Stimulated activated naive CD8-positive, alpha-beta T cell treated with anti-CD3 and anti-CD28 coated beads, Interleukin-15, amount 100 ng/mL, for 72 hours (primary cell): ENCODE measurements at regions not wholly inside any gene's neighbourhood (a gene's known extent, or its start where the extent isn't known, plus 50 kb on each side); places are given as distances from the start of the nearest gene placed in this dataset.
"Not testable (repeated sequence)": the region's sequence is repeated elsewhere in the genome, so short reads cannot be mapped to it uniquely, and the experiment has no call there.

Source experiments
- ATAC-seq: fragments of 150-1000 bp; cut with Tn5 transposase; 2 replicates; pipeline ENCODE4 v1.10.0; 2021; ENCODE audit warnings: mild to moderate bottlenecking, moderate library complexity
- DNase-seq, 2 donors: peaks; one replicate each; pipeline ENCODE4 v3.0.0; 2021 to 2022
- H3K27ac Mint-ChIP-seq, 2 donors: one replicate each; pipeline ENCODE4 v1.8.0; 2022; ENCODE audit warnings: mild to moderate bottlenecking in 2 of 2, mixed read lengths in 2 of 2, moderate library complexity in 2 of 2
- H3K27me3 Mint-ChIP-seq: one replicate; pipeline ENCODE4 v1.8.0; 2022; ENCODE audit warnings: mixed read lengths
- H3K4me1 Mint-ChIP-seq: one replicate; pipeline ENCODE4 v1.8.0; 2022; ENCODE audit warnings: mild to moderate bottlenecking, mixed read lengths
- H3K4me3 Mint-ChIP-seq, 2 donors: one replicate each; pipeline ENCODE4 v1.8.0; 2022; ENCODE audit warnings: mild to moderate bottlenecking in 2 of 2, mixed read lengths in 2 of 2, moderate library complexity in 1 of 2
- H3K9me3 Mint-ChIP-seq, 2 donors: one replicate each; pipeline ENCODE4 v1.8.0; 2022; ENCODE audit warnings: mixed read lengths in 2 of 2

DNA sequence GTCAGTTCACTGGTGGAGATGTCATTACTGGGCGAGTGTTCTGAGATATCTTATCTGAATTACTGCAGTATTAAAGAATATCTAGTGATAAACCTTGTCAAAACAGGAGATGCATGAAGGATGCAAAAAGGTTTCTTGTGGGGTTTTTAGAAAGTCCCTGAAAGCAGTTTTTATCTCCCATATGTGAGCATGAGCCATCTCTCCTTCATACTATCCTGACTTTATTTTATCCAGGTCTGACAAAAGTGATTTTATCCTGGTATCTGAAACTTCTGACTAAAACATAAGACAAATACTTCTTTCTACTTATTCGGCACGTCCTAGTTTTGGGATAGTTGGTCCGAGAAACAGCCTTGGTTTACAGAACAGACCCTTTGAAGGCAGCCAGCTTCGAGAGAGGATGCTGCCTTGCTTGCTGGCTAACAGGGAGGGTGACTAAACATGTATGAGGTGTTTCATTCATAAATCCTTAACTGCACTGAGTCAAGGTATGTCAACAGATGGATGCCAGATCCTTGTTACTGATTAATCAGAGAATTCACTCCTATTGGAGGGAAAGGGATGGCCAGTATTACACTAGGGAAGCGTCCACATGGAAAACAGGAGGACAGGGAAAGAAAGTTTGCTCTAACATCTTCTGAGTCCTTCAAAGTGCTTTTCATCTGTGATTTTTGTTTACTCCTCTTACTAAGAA lies 172.8 kb upstream of the FAM240B start:
- DNase-seq, H3K27me3 Mint-ChIP-seq, H3K9me3 Mint-ChIP-seq, H3K4me1 Mint-ChIP-seq, H3K4me3 Mint-ChIP-seq, H3K27ac Mint-ChIP-seq, ATAC-seq: not testable (repeated sequence)

DNA sequence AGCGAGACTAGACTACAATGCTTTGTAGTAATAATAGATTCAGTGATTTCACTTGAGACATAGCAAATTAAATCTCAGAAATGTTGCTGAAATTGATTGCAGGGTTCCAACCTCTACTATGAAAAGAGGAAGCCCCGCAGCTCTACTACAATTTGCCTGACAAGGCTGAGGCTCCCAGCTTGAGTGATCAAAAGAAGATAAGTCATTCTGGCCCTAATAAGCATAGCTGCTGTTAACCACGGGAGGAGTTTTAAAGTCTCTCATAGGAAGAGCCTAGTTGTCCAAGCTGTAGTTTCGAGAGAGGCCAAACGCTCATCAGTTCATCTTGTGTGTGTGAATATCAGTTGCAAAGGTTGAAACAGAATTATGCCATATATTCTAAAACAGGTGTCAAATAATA lies 166.1 kb upstream of the FAM240B start:
- not testable (repeated sequence) for DNase-seq, H3K27ac Mint-ChIP-seq, H3K4me3 Mint-ChIP-seq, H3K27me3 Mint-ChIP-seq, ATAC-seq, H3K9me3 Mint-ChIP-seq, H3K4me1 Mint-ChIP-seq

DNA sequence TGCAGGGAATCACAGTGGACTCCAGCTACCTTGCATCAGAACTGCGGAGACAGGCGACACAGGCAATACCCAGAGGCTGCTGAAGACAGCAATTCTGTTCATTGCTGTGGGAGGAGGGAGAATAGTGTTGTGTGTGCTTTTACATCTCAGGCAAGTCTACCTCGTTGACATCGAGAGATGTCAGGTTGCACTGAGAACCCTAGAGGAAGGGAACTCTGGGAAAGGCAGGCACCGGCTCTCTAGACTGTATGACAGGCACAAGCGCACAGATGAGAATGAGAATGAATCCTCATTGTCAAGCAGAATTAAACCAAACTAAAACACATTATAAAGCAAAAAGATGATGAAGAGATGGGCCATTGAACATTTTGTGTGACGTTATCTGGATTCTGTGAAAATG lies 155.7 kb upstream of the FAM240B start:
- not testable (repeated sequence) for H3K27ac Mint-ChIP-seq, H3K27me3 Mint-ChIP-seq, H3K9me3 Mint-ChIP-seq, DNase-seq, ATAC-seq, H3K4me3 Mint-ChIP-seq, H3K4me1 Mint-ChIP-seq

- not testable (repeated sequence) for DNase-seq, H3K4me1 Mint-ChIP-seq, H3K4me3 Mint-ChIP-seq, ATAC-seq, H3K27me3 Mint-ChIP-seq, H3K27ac Mint-ChIP-seq, H3K9me3 Mint-ChIP-seq
These were observed 151.5 kb upstream of the FAM240B start for GRCh38 chr9:38871282-38871940.

- not testable (repeated sequence) for H3K4me3 Mint-ChIP-seq, ATAC-seq, H3K4me1 Mint-ChIP-seq, H3K27ac Mint-ChIP-seq, H3K27me3 Mint-ChIP-seq, H3K9me3 Mint-ChIP-seq, DNase-seq
These were observed 139.9 kb upstream of the FAM240B start for GRCh38 chr9:38859827-38860226.

DNA sequence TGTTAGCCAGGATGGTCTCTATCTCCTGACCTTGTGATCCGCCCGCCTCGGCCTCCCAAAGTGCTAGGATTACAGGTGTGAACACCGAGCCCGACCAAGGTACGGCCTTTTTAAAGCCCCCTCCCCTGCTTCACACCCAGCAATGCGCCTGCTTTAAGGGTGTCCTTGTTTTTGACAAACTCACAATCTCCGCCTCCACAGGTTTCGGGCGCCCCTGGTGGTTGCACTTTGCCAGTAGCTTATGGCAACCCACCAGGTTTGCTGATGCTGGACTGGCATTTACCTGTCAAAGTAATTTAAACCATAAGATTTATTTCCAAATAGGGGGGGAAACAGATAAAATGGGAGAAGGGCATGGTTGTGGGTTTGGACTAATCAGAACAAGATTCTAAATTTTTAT lies 129.0 kb upstream of the FAM240B start:
- H3K4me1 Mint-ChIP-seq, H3K27me3 Mint-ChIP-seq, H3K27ac Mint-ChIP-seq, H3K4me3 Mint-ChIP-seq, DNase-seq, ATAC-seq, H3K9me3 Mint-ChIP-seq: not testable (repeated sequence)

DNA sequence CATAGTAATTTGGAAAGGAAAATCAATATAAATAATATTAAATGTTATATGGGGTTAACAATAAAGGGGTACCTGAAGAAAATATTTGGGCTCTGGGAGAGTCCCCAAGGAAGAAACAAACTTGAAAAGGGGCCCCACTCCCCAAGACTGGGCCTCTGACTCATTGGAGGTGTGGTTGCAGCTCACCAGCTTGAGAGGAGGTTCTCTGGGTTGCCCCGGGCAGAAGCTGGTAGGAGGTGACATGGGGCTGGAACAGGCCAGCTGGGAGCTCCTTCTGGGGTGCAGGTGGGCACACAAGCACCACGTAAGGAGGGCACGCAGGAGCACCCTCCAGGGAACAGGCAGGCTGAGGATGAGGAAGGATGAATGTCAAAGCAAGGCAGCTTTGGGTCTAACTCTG lies 120.3 kb upstream of the FAM240B start:
- H3K4me1 Mint-ChIP-seq, H3K27me3 Mint-ChIP-seq, ATAC-seq, DNase-seq, H3K27ac Mint-ChIP-seq, H3K4me3 Mint-ChIP-seq, H3K9me3 Mint-ChIP-seq: not testable (repeated sequence)

- not testable (repeated sequence) for H3K9me3 Mint-ChIP-seq, H3K4me3 Mint-ChIP-seq, H3K27ac Mint-ChIP-seq, H3K4me1 Mint-ChIP-seq, DNase-seq, H3K27me3 Mint-ChIP-seq
- ATAC-seq, result peak; percentile 60
These were observed 113.8 kb upstream of the FAM240B start for GRCh38 chr9:38833706-38834105.

GRCh38 chr9:38813855-38814254 lies 93.9 kb upstream of the FAM240B start:
- not testable (repeated sequence) for H3K4me3 Mint-ChIP-seq, DNase-seq, H3K27me3 Mint-ChIP-seq, ATAC-seq, H3K27ac Mint-ChIP-seq, H3K9me3 Mint-ChIP-seq, H3K4me1 Mint-ChIP-seq

DNA sequence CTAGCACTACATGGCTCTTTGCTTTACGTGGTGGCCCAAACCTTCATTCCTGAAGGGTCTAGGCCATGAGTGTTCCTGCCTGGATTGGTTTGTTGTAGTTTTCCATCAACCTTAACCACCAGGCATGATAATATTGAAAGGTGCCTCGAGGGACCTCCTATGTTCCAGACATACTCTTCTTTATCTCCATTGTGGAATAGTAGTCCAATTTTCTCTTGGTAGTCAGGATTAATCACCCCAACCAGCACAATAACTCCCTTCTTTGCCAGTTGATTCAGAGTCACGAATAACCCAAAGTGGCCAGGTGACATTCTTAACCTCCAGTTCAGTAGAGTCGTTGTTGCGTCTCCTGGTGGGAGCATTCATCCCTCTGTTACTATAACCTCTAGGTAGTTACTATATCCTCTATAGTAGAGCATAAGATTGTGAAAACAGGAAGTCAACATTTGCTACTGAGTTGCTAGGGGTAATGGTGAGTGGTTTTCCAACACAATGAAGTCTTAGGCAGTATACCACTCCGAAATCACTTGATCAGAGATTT lies 88.1 kb upstream of the FAM240B start:
- ATAC-seq, H3K9me3 Mint-ChIP-seq, H3K4me3 Mint-ChIP-seq, H3K27ac Mint-ChIP-seq, H3K4me1 Mint-ChIP-seq, H3K27me3 Mint-ChIP-seq, DNase-seq: not testable (repeated sequence)

GRCh38 chr9:38771593-38771992 lies 51.7 kb upstream of the FAM240B start:
- Mint-ChIP-seq H3K4me3 (no peak overlapping the region), H3K4me1 (no peaks in the 10 kb centered on the region), H3K27ac (no peak overlapping the region), H3K27me3 (no peaks in the 10 kb centered on the region), H3K9me3 (peaks cover 4 to 7% of the 10 kb centered on the region in 2 donors)
- DNase-seq (no peak), ATAC-seq (no peak)
